Peyer's patch (tissue), 4 donors: ENCODE measurements at regions not wholly inside any gene's neighbourhood (a gene's known extent, or its start where the extent isn't known, plus 50 kb on each side); places are given as distances from the start of the nearest gene placed in this dataset.

Experiments used
- POLR2A ChIP-seq, 2 donors: fragments of 450-650 bp; IDR thresholded peaks; one replicate each; pipeline ENCODE4 v1.5.1; 2017; ENCODE audit warnings: antibody characterized with exemption in 2 of 2, mild to moderate bottlenecking in 2 of 2, moderate library complexity in 2 of 2
- TF ChIP-seq, protein P1 (sequence below), 6 experiments: fragments of 450-650 bp in 4 of 6; fragments of 200-600 bp in 2 of 6; sonication (generic) in 1 of 6; IDR thresholded peaks; one replicate each; pipeline ENCODE4 v1.5.1; 2017 to 2019; ENCODE audit warnings: antibody characterized with exemption in 6 of 6, mild to moderate bottlenecking in 3 of 6, moderate library complexity in 1 of 6

DNA sequence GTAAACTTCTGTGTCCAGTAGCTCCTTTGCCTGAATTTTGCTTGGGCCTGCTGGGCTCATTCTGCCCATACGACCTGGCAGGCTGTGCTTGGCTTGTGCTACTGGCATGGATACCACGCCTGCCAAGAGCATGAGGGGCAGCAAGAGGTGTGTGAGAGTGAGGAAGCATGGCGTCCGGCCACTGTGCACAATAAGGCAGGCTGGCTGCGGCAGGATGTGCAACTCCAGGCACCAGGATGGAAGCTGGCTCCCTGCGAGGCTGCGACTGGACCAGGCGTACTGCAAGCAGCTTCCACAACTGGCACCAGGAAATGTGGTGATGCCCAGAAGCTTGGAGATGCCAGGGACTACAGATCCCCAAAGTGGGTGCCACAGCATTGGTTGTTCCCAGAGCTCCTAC lies 709.3 kb downstream of the PCDH18 start:
- no peak for TF ChIP-seq POLR2A (IDR thresholded peaks at IDR 0.05)
- TF ChIP-seq, protein P1, sequence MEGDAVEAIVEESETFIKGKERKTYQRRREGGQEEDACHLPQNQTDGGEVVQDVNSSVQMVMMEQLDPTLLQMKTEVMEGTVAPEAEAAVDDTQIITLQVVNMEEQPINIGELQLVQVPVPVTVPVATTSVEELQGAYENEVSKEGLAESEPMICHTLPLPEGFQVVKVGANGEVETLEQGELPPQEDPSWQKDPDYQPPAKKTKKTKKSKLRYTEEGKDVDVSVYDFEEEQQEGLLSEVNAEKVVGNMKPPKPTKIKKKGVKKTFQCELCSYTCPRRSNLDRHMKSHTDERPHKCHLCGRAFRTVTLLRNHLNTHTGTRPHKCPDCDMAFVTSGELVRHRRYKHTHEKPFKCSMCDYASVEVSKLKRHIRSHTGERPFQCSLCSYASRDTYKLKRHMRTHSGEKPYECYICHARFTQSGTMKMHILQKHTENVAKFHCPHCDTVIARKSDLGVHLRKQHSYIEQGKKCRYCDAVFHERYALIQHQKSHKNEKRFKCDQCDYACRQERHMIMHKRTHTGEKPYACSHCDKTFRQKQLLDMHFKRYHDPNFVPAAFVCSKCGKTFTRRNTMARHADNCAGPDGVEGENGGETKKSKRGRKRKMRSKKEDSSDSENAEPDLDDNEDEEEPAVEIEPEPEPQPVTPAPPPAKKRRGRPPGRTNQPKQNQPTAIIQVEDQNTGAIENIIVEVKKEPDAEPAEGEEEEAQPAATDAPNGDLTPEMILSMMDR (IDR thresholded peaks at IDR 0.05): no peak
